COLO668 (cell line): ENCODE measurements at regions not wholly inside any gene's neighbourhood (a gene's known extent, or its start where the extent isn't known, plus 50 kb on each side); places are given as distances from the start of the nearest gene placed in this dataset.

Source experiments
- DNase-seq: peaks from one replicate; lab custom pipeline; 2025; ENCODE audit not compliant: unreplicated experiment; lab: John Stamatoyannopoulos, UW

GRCh38 chr6:102549221-102549874, 1155.8 kb downstream of the GRIK2 start:
- no peak for DNase-seq

GRCh38 chr6:102525336-102525735, 1131.8 kb downstream of the GRIK2 start:
- no peak for DNase-seq

- no peak for DNase-seq
Observed at GRCh38 chr6:102520966-102521365, 1127.5 kb downstream of the GRIK2 start.

GRCh38 chr6:102517506-102517905, 1124.0 kb downstream of the GRIK2 start:
- DNase-seq, result no peak

- no peak for DNase-seq
Observed at GRCh38 chr6:102501615-102502014, 1108.1 kb downstream of the GRIK2 start.

GRCh38 chr6:102494808-102495207, 1101.3 kb downstream of the GRIK2 start:
- DNase-seq, result no peak

- no peak for DNase-seq
Observed at GRCh38 chr6:102493485-102493884, 1100.0 kb downstream of the GRIK2 start.

GRCh38 chr6:102488729-102489128, 1095.2 kb downstream of the GRIK2 start:
- DNase-seq, result no peak

GRCh38 chr6:102485480-102485879, 1092.0 kb downstream of the GRIK2 start:
- no peak for DNase-seq

GRCh38 chr6:102474041-102474807, 1080.7 kb downstream of the GRIK2 start:
- no peak for DNase-seq

GRCh38 chr6:102458990-102459389, 1065.5 kb downstream of the GRIK2 start:
- no peak for DNase-seq

GRCh38 chr6:102438171-102438570, 1044.7 kb downstream of the GRIK2 start:
- no peak for DNase-seq

GRCh38 chr6:102417368-102417998, 1024.0 kb downstream of the GRIK2 start:
- no peak for DNase-seq

GRCh38 chr6:102415891-102416290, 1022.4 kb downstream of the GRIK2 start:
- DNase-seq, result no peak

GRCh38 chr6:102411796-102412195, 1018.3 kb downstream of the GRIK2 start:
- DNase-seq, result no peak

GRCh38 chr6:102407886-102408741, 1014.6 kb downstream of the GRIK2 start:
- DNase-seq, result no peak

- DNase-seq, result no peak
Observed at GRCh38 chr6:102405860-102406259, 1012.4 kb downstream of the GRIK2 start.

- no peak for DNase-seq
Observed at GRCh38 chr6:102402635-102403329, 1009.3 kb downstream of the GRIK2 start.

- no peak for DNase-seq
Observed at GRCh38 chr6:102398788-102399390, 1005.4 kb downstream of the GRIK2 start.

- no peak for DNase-seq
Observed at GRCh38 chr6:102390541-102390940, 997.0 kb downstream of the GRIK2 start.
